ENCODE measurements at regions not wholly inside any gene's neighbourhood (a gene's known extent, or its start where the extent isn't known, plus 50 kb on each side); places are given as distances from the start of the nearest gene placed in this dataset.
"Not testable (repeated sequence)": the region's sequence is repeated elsewhere in the genome, so short reads cannot be mapped to it uniquely, and the experiment has no call there.

- H3K27ac ChIP-seq: peak overlapping the region in 2 of 8 donors; percentile 36 to 48
- no peaks in the 10 kb centered on the region for H3K9me3 ChIP-seq
- H3K4me3 ChIP-seq: no peak overlapping the region
- no peaks in the 10 kb centered on the region for H3K36me3 ChIP-seq
- 57 to 79% (median 60%) methylated on average over 4 of the region's 4 CpGs for WGBS, 5 donors
- DNase-seq: no peak
- TF ChIP-seq, protein P1, sequence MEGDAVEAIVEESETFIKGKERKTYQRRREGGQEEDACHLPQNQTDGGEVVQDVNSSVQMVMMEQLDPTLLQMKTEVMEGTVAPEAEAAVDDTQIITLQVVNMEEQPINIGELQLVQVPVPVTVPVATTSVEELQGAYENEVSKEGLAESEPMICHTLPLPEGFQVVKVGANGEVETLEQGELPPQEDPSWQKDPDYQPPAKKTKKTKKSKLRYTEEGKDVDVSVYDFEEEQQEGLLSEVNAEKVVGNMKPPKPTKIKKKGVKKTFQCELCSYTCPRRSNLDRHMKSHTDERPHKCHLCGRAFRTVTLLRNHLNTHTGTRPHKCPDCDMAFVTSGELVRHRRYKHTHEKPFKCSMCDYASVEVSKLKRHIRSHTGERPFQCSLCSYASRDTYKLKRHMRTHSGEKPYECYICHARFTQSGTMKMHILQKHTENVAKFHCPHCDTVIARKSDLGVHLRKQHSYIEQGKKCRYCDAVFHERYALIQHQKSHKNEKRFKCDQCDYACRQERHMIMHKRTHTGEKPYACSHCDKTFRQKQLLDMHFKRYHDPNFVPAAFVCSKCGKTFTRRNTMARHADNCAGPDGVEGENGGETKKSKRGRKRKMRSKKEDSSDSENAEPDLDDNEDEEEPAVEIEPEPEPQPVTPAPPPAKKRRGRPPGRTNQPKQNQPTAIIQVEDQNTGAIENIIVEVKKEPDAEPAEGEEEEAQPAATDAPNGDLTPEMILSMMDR (IDR thresholded peaks at IDR 0.05 in 8 of 11, conservative IDR thresholded peaks at IDR 0.05 in 3 of 11): no peak
- TF ChIP-seq POLR2AphosphoS5 (IDR thresholded peaks at IDR 0.05) (no peak), POLR2A (IDR thresholded peaks at IDR 0.05) (no peak)
- H3K27me3 ChIP-seq (replicated peaks in 1 of 7): peaks cover 0 to 28% (median 0%) of the 10 kb centered on the region in 7 donors
- H3K4me1 ChIP-seq: peaks cover 0 to 18% (median 3%) of the 10 kb centered on the region in 6 donors
- intact Hi-C loops (cut with DNase I; ENCODE audit: low total_unique reads): no loop called here
Measured at GRCh38 chr7:142499635-142500034, 241.8 kb upstream of the PRSS58 start.

DNA sequence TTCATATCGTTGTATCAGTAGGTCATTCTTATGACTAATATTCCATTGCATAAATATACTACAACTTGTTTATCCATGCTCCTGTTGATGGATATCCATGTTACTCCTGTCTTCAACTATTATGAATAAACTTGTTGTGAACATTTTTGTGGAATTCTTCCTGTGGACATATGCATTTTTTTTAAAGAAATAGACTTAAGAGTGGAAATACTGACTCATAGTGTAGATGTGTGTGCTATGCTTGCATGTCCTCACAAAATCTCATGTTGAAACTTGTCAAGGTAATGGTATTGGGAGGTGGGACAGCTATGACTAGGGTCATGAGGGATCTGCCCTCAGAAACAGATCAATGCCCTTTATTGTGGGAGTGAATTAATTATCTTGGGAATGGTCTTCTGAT, 240.5 kb upstream of the PRSS58 start:
- TF ChIP-seq, protein P1 (IDR thresholded peaks at IDR 0.05 in 8 of 11, conservative IDR thresholded peaks at IDR 0.05 in 3 of 11): no peak
- no peak for TF ChIP-seq POLR2A (IDR thresholded peaks at IDR 0.05)
- no peak for TF ChIP-seq POLR2AphosphoS5 (IDR thresholded peaks at IDR 0.05)
- intact Hi-C loops (cut with DNase I; ENCODE audit: low total_unique reads): no loop called here
- H3K9me3 ChIP-seq: no peaks in the 10 kb centered on the region
- no peaks in the 10 kb centered on the region for H3K36me3 ChIP-seq
- WGBS, 5 donors: 85 to 94% (median 93%) methylated on average over 1 of the region's 1 CpG
- peaks cover 0 to 18% (median 3%) of the 10 kb centered on the region in 6 donors for H3K4me1 ChIP-seq
- peaks cover 0 to 29% (median 0%) of the 10 kb centered on the region in 7 donors for H3K27me3 ChIP-seq (replicated peaks in 1 of 7)
- H3K27ac ChIP-seq: no peak overlapping the region
- no peak for DNase-seq
- H3K4me3 ChIP-seq: no peak overlapping the region

DNA sequence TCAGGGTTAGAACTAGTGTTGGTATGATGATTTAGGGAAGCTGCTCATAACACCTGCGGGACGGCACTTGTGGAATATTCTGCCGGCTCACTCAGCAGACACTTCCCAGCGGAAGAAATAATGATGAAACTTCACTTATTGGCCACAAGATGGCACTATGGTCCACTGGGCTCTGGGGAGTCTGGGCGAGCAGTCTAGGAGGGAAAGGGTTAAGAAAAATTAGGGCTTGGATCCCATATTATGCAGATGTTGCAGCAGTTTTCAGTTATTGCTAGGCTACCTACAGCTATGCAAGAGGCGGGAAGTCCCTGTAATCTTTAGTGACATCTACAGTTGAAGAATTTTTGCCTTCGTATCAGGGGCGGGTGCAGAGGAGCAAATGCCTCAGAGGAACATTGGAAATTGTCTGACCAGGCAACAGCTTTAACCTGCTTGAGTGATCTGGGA, 238.7 kb upstream of the PRSS58 start:
- Histone ChIP-seq H3K4me1 (peaks cover 0 to 18% (median 3%) of the 10 kb centered on the region in 6 donors), H3K9me3 (no peaks in the 10 kb centered on the region), H3K27ac (no peak overlapping the region), H3K4me3 (no peak overlapping the region), H3K36me3 (no peaks in the 10 kb centered on the region), H3K27me3 (replicated peaks in 1 of 7) (peaks cover 0 to 29% (median 0%) of the 10 kb centered on the region in 7 donors)
- DNase-seq: no peak
- 9 to 12% (median 10%) methylated on average over 8 of the region's 8 CpGs for WGBS, 5 donors
- intact Hi-C loops (cut with DNase I; ENCODE audit: low total_unique reads): no loop called here
- TF ChIP-seq POLR2AphosphoS5 (IDR thresholded peaks at IDR 0.05): no peak
- TF ChIP-seq, protein P1 (IDR thresholded peaks at IDR 0.05 in 8 of 11, conservative IDR thresholded peaks at IDR 0.05 in 3 of 11): peak in 10 of 11 experiments; percentile 10 to 64 (median 53)

DNA sequence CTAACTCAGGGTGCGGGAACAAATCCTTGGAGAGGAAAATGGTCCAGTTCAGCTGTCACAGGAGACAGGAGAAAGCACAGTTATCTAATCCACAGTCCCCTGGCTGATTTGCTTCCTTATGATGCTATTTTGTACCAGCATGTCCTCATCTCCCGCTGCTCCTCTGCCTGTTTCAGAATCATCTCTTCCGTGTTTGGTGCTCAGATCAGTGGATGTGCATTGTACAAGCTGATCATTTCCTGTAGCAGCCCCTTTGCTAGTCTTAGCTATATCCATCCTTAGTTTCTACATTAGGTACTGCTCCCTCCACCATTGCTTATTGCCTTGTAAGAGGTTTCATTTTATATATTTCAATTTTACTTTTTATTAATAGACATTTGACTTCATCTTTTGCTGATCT, 238.0 kb upstream of the PRSS58 start:
- peaks cover 0 to 18% (median 3%) of the 10 kb centered on the region in 6 donors for H3K4me1 ChIP-seq
- H3K4me3 ChIP-seq; DNase-seq; intact Hi-C loops (cut with DNase I; ENCODE audit: low total_unique reads); H3K36me3 ChIP-seq; H3K27ac ChIP-seq; H3K9me3 ChIP-seq: not testable (repeated sequence)
- WGBS, 5 donors: 53 to 69% (median 58%) methylated on average over 3 of the region's 3 CpGs
- peaks cover 0 to 29% (median 0%) of the 10 kb centered on the region in 7 donors for H3K27me3 ChIP-seq (replicated peaks in 1 of 7)

GRCh38 chr7:142495301-142495700, 237.4 kb upstream of the PRSS58 start:
- H3K27me3 ChIP-seq (replicated peaks in 1 of 7): peaks cover 0 to 29% (median 0%) of the 10 kb centered on the region in 7 donors
- peaks cover 0 to 14% (median 4%) of the 10 kb centered on the region in 6 donors for H3K4me1 ChIP-seq
- H3K27ac ChIP-seq; intact Hi-C loops (cut with DNase I; ENCODE audit: low total_unique reads); DNase-seq; H3K4me3 ChIP-seq; H3K36me3 ChIP-seq; H3K9me3 ChIP-seq: not testable (repeated sequence)

Measured in spleen (tissue), 11 donors.